CD8-positive, alpha-beta memory T cell (primary cell): ENCODE measurements at regions not wholly inside any gene's neighbourhood (a gene's known extent, or its start where the extent isn't known, plus 50 kb on each side); places are given as distances from the start of the nearest gene placed in this dataset.

Source experiments
- CTCF ChIA-PET: fragments of 350-600 bp; sonication (Branson Sonifier 250); formaldehyde crosslinking; loops from one replicate; lab custom pipeline; 2021; ENCODE audit warnings: antibody characterized with exemption; lab: Charles Lee
- POLR2A ChIA-PET: fragments of 350-600 bp; sonication (Branson Sonifier 250); formaldehyde crosslinking; loops from one replicate; lab custom pipeline; 2021; ENCODE audit warnings: antibody characterized with exemption; lab: Charles Lee
- DNase-seq, 5 donors: peaks; one replicate each; pipeline versions ENCODE4 v3.0.0 to v3.0.0-alpha.2; 2020 to 2022; ENCODE audit warnings: mixed read lengths in 1 of 5
- H3K27ac ChIP-seq: one replicate; pipeline ENCODE4 v1.7.0; 2013; ENCODE audit warnings: low read depth, mild to moderate bottlenecking, low read length, moderate library complexity
- H3K27me3 ChIP-seq: 2 replicates; pipeline ENCODE4 v1.7.0; 2013; ENCODE audit warnings: low read length, mild to moderate bottlenecking; ENCODE audit not compliant: insufficient read depth, poor library complexity, severe bottlenecking
- H3K36me3 ChIP-seq: 2 replicates; pipeline ENCODE4 v1.7.0; 2013; ENCODE audit warnings: mild to moderate bottlenecking, low read length, moderate library complexity; ENCODE audit not compliant: insufficient read depth
- H3K4me1 ChIP-seq: 2 replicates; pipeline ENCODE4 v1.7.0; 2013; ENCODE audit warnings: mild to moderate bottlenecking, low read length, moderate library complexity; ENCODE audit not compliant: insufficient read depth
- H3K4me3 ChIP-seq: 2 replicates; pipeline ENCODE4 v1.7.0; 2013; ENCODE audit warnings: mild to moderate bottlenecking, low read length
- H3K9me3 ChIP-seq: 2 replicates; pipeline ENCODE4 v1.7.0; 2013; ENCODE audit warnings: mild to moderate bottlenecking, low read length
- H3K27ac Mint-ChIP-seq, 8 donors: one replicate each; pipeline ENCODE4 v1.8.0; 2020 to 2021; ENCODE audit warnings: mixed read lengths in 8 of 8, mild to moderate bottlenecking in 6 of 8, inconsistent platforms in 3 of 8, moderate library complexity in 3 of 8
- H3K27me3 Mint-ChIP-seq, 2 donors: one replicate each; pipeline ENCODE4 v1.8.0; 2020 to 2021; ENCODE audit warnings: mixed read lengths in 2 of 2, mild to moderate bottlenecking in 1 of 2, moderate library complexity in 1 of 2
- H3K36me3 Mint-ChIP-seq, 3 donors: one replicate each; pipeline ENCODE4 v1.8.0; 2020 to 2021; ENCODE audit warnings: mixed read lengths in 3 of 3, inconsistent platforms in 1 of 3, mild to moderate bottlenecking in 1 of 3
- H3K4me1 Mint-ChIP-seq, 3 donors: one replicate each; pipeline ENCODE4 v1.8.0; 2020 to 2021; ENCODE audit warnings: mixed read lengths in 3 of 3, inconsistent platforms in 1 of 3, mild to moderate bottlenecking in 1 of 3
- H3K4me3 Mint-ChIP-seq, 7 donors: one replicate each; pipeline ENCODE4 v1.8.0; 2020 to 2021; ENCODE audit warnings: mixed read lengths in 7 of 7, mild to moderate bottlenecking in 6 of 7, moderate library complexity in 4 of 7, inconsistent platforms in 2 of 7
- H3K9me3 Mint-ChIP-seq, 5 donors: one replicate each; pipeline ENCODE4 v1.8.0; 2020 to 2022; ENCODE audit warnings: mixed read lengths in 5 of 5, mild to moderate bottlenecking in 3 of 5, moderate library complexity in 2 of 5, inconsistent platforms in 1 of 5

GRCh38 chr1:101431956-101432510, 195.2 kb downstream of the S1PR1 start:
- ChIA-PET POLR2A (no interaction called here), CTCF (no interaction called here)
- no peak overlapping the region for H3K4me3 Mint-ChIP-seq
- H3K27ac ChIP-seq, result no peak overlapping the region
- H3K36me3 ChIP-seq, result no peaks in the 10 kb centered on the region
- H3K4me1 Mint-ChIP-seq, result no peaks in the 10 kb centered on the region
- H3K27me3 Mint-ChIP-seq, result peaks cover 4 to 28% of the 10 kb centered on the region in 2 donors
- H3K9me3 Mint-ChIP-seq, result peaks cover 0 to 6% (median 5%) of the 10 kb centered on the region in 5 donors
- no peak overlapping the region for H3K4me3 ChIP-seq
- no peaks in the 10 kb centered on the region for H3K27me3 ChIP-seq
- H3K9me3 ChIP-seq, result no peaks in the 10 kb centered on the region
- no peaks in the 10 kb centered on the region for H3K4me1 ChIP-seq
- H3K27ac Mint-ChIP-seq, result no peak overlapping the region
- no peak for DNase-seq
- H3K36me3 Mint-ChIP-seq, result peaks cover 0 to 6% (median 0%) of the 10 kb centered on the region in 3 donors

DNA sequence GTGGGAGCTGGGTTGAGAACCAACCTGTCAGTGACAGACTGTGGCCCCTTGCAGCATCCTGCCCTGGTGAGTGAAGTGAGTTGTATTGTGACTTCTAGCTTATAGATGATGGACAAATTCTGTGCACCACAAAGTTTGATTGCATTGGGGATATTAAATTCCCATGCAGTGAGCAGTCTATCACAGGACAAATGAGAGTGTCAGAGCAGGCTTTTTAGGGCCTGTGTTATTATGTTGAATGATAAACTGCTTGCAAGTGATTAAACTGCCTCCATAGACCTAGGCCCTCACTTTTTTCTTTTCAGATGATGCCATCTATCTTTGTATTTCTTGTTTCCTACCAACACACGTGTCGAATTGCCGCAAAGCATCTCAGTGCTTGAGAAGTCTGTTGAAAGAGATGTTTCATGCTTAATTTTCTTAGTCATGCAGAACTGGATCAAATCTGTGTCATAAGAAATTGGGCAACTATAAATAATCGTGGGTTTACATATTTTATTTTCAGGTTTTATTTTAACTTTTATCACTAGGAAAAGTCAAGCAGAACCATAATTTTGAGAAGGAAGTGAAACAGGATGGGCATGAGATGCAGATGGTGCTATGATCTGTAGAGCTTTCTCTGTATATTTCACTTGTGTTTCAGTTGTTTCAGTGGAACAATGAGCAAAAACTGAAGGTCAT, 199.2 kb downstream of the S1PR1 start:
- Histone ChIP-seq H3K9me3 (no peaks in the 10 kb centered on the region), H3K4me3 (no peak overlapping the region), H3K27ac (no peak overlapping the region), H3K4me1 (no peaks in the 10 kb centered on the region), H3K27me3 (no peaks in the 10 kb centered on the region), H3K36me3 (no peaks in the 10 kb centered on the region)
- H3K27ac Mint-ChIP-seq, result no peak overlapping the region
- no peak for DNase-seq
- CTCF ChIA-PET, result no interaction called here
- H3K9me3 Mint-ChIP-seq, result no peaks in the 10 kb centered on the region
- no peaks in the 10 kb centered on the region for H3K4me1 Mint-ChIP-seq
- POLR2A ChIA-PET, result no interaction called here
- H3K27me3 Mint-ChIP-seq, result peaks cover 0 to 23% of the 10 kb centered on the region in 2 donors
- no peaks in the 10 kb centered on the region for H3K36me3 Mint-ChIP-seq
- H3K4me3 Mint-ChIP-seq, result no peak overlapping the region

DNA sequence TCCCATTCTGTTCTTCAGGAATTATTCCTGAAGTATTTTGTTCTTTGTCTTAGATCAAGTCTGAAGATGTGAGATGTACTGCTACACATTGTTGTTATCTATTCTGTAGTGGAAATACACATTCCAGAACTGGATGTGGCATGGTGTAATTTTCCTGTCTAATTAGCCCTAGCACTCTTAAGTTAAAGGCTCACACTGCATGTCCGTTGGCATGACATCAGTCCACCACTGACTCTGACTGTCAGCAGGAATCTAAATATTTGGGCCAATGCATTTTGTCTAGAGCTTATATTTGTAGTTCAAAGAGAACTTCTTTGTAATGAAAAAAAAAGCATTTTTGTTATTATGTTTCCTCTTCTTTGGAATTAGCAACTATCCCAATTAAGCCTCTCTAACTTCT, 201.0 kb downstream of the S1PR1 start:
- CTCF ChIA-PET, result interaction anchor here (1.8 kb wide), 1 partner anchor 80 kb away, joined by 4 read pairs; no protein-coding TSS in a partner anchor
- no peaks in the 10 kb centered on the region for H3K27me3 ChIP-seq
- H3K9me3 Mint-ChIP-seq, result no peaks in the 10 kb centered on the region
- no peaks in the 10 kb centered on the region for H3K9me3 ChIP-seq
- POLR2A ChIA-PET, result no interaction called here
- H3K36me3 ChIP-seq, result no peaks in the 10 kb centered on the region
- H3K27ac ChIP-seq, result no peak overlapping the region
- H3K36me3 Mint-ChIP-seq, result no peaks in the 10 kb centered on the region
- H3K4me1 Mint-ChIP-seq, result no peaks in the 10 kb centered on the region
- H3K4me3 Mint-ChIP-seq, result no peak overlapping the region
- DNase-seq, result no peak
- H3K4me1 ChIP-seq, result no peaks in the 10 kb centered on the region
- no peak overlapping the region for H3K27ac Mint-ChIP-seq
- peaks cover 0 to 17% of the 10 kb centered on the region in 2 donors for H3K27me3 Mint-ChIP-seq
- H3K4me3 ChIP-seq, result no peak overlapping the region

DNA sequence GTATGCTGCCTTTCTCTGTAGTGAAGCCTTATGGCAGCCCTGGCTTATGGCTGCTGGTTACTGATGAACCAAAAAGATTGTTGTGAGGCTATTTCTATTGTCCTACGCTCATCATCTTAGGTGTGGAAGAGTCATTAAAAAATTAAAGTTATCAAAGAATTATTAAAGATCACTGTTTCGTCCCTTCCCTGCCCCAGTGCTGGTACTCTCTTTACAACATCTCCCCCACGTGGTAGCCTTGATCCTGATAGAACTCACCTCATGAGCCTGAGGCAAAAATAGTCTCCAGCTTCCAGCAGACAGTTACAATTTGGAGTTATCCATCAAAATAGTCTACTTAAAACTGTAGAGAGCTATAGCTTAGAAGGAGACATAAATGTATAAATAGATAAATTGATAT, 201.5 kb downstream of the S1PR1 start:
- H3K27ac Mint-ChIP-seq, result peak overlapping the region in 1 of 8 donors; percentile 20
- Histone ChIP-seq H3K4me1 (no peaks in the 10 kb centered on the region), H3K36me3 (no peaks in the 10 kb centered on the region), H3K27ac (no peak overlapping the region), H3K9me3 (no peaks in the 10 kb centered on the region), H3K4me3 (no peak overlapping the region), H3K27me3 (no peaks in the 10 kb centered on the region)
- H3K4me3 Mint-ChIP-seq, result no peak overlapping the region
- no peaks in the 10 kb centered on the region for H3K4me1 Mint-ChIP-seq
- DNase-seq, result no peak
- CTCF ChIA-PET, result interaction anchor here (1.8 kb wide), 1 partner anchor 80 kb away, joined by 4 read pairs; no protein-coding TSS in a partner anchor
- H3K36me3 Mint-ChIP-seq, result no peaks in the 10 kb centered on the region
- H3K9me3 Mint-ChIP-seq, result no peaks in the 10 kb centered on the region
- peaks cover 0 to 11% of the 10 kb centered on the region in 2 donors for H3K27me3 Mint-ChIP-seq
- POLR2A ChIA-PET, result no interaction called here

GRCh38 chr1:101440485-101440884, 203.7 kb downstream of the S1PR1 start:
- Mint-ChIP-seq H3K27me3 (peaks cover 4 to 10% of the 10 kb centered on the region in 2 donors), H3K4me1 (no peaks in the 10 kb centered on the region), H3K27ac (no peak overlapping the region), H3K36me3 (no peaks in the 10 kb centered on the region), H3K4me3 (no peak overlapping the region), H3K9me3 (no peaks in the 10 kb centered on the region)
- no peak for DNase-seq
- CTCF ChIA-PET, result no interaction called here
- H3K9me3 ChIP-seq, result no peaks in the 10 kb centered on the region
- H3K27ac ChIP-seq, result no peak overlapping the region
- no peaks in the 10 kb centered on the region for H3K27me3 ChIP-seq
- POLR2A ChIA-PET, result no interaction called here
- H3K36me3 ChIP-seq, result no peaks in the 10 kb centered on the region
- H3K4me1 ChIP-seq, result no peaks in the 10 kb centered on the region
- H3K4me3 ChIP-seq, result no peak overlapping the region

DNA sequence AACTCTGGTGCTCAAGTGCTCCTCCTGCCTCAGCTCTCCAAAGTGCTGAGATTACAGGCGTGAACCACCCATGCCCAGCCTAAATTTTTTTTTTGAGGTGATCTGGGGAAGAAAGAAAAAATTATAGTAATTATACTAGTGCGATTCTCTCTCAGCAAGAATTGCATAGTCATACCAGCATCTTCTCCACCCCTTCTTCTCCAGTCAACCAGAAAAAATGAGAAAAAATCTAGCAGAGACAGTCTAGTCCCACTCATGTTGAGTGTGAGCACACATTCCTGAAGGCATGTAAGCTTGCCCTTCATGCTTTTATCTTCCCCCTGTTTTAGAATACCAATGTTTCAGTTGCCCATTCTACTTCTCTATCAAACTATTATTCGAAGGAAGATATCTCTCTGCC, 207.6 kb downstream of the S1PR1 start:
- Mint-ChIP-seq H3K9me3 (no peaks in the 10 kb centered on the region), H3K4me3 (no peak overlapping the region), H3K27me3 (peaks cover 4 to 23% of the 10 kb centered on the region in 2 donors), H3K27ac (no peak overlapping the region), H3K36me3 (no peaks in the 10 kb centered on the region), H3K4me1 (no peaks in the 10 kb centered on the region)
- Histone ChIP-seq H3K4me1 (no peaks in the 10 kb centered on the region), H3K9me3 (no peaks in the 10 kb centered on the region), H3K27me3 (no peaks in the 10 kb centered on the region), H3K27ac (no peak overlapping the region), H3K4me3 (no peak overlapping the region), H3K36me3 (no peaks in the 10 kb centered on the region)
- CTCF ChIA-PET, result no interaction called here
- POLR2A ChIA-PET, result no interaction called here
- DNase-seq, result no peak

- Mint-ChIP-seq H3K4me1 (no peaks in the 10 kb centered on the region), H3K36me3 (no peaks in the 10 kb centered on the region), H3K4me3 (no peak overlapping the region), H3K9me3 (no peaks in the 10 kb centered on the region), H3K27ac (no peak overlapping the region), H3K27me3 (peaks cover 8 to 29% of the 10 kb centered on the region in 2 donors)
- Histone ChIP-seq H3K27me3 (no peaks in the 10 kb centered on the region), H3K27ac (no peak overlapping the region), H3K4me1 (no peaks in the 10 kb centered on the region), H3K36me3 (no peaks in the 10 kb centered on the region), H3K4me3 (no peak overlapping the region), H3K9me3 (no peaks in the 10 kb centered on the region)
- ChIA-PET CTCF (no interaction called here), POLR2A (no interaction called here)
- no peak for DNase-seq
Measured at GRCh38 chr1:101444873-101445618, 208.2 kb downstream of the S1PR1 start.

DNA sequence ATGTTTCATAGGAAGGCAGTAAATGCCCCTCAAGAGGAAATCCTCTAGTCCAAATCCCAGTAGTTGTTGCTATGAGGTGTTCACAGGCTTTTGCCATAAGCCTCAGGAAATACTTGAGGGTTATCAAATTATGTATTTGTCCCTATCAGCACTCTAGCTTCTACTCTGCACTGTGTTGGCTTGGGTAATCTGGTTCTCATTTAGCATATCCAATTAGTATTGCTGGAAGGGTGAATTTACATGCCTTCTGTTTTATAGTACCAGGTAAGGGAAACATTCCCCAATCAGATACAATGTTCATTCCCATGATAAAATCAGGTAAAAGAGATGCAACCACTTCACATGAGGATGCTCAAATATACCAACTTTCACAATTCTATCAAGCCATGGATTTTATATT, 211.2 kb downstream of the S1PR1 start:
- Mint-ChIP-seq H3K27me3 (peaks cover 11 to 30% of the 10 kb centered on the region in 2 donors), H3K4me3 (no peak overlapping the region), H3K27ac (no peak overlapping the region), H3K36me3 (no peaks in the 10 kb centered on the region), H3K4me1 (peaks cover 6 to 20% (median 17%) of the 10 kb centered on the region in 3 donors), H3K9me3 (no peaks in the 10 kb centered on the region)
- DNase-seq, result no peak
- ChIA-PET POLR2A (no interaction called here), CTCF (no interaction called here)
- no peak overlapping the region for H3K27ac ChIP-seq
- no peaks in the 10 kb centered on the region for H3K27me3 ChIP-seq
- no peak overlapping the region for H3K4me3 ChIP-seq
- no peaks in the 10 kb centered on the region for H3K9me3 ChIP-seq
- H3K4me1 ChIP-seq, result peaks cover 13% of the 10 kb centered on the region
- no peaks in the 10 kb centered on the region for H3K36me3 ChIP-seq
